Ovary (tissue), 7 donors: ENCODE measurements at regions not wholly inside any gene's neighbourhood (a gene's known extent, or its start where the extent isn't known, plus 50 kb on each side); places are given as distances from the start of the nearest gene placed in this dataset.

ENCODE experiments used
- DNase-seq, 5 donors: peaks; one replicate each; pipeline ENCODE4 v3.0.0-alpha.2; 2019 to 2020
- H3K27ac ChIP-seq, 2 donors: fragments of 200-600 bp; one replicate each; pipeline versions ENCODE4 v1.5.1 to v1.8.0; 2019 to 2022
- H3K27me3 ChIP-seq: fragments of 200-600 bp; one replicate; pipeline ENCODE4 v1.8.0; 2022
- H3K36me3 ChIP-seq: fragments of 200-600 bp; sonication (generic); one replicate; pipeline ENCODE4 v1.5.1; 2019
- H3K4me1 ChIP-seq: one replicate; pipeline ENCODE4 v1.8.1; 2013; ENCODE audit warnings: mild to moderate bottlenecking, moderate library complexity; ENCODE audit not compliant: insufficient read depth
- H3K4me3 ChIP-seq: fragments of 200-600 bp; sonication (generic); one replicate; pipeline ENCODE4 v1.5.1; 2017
- H3K9me3 ChIP-seq, 2 donors: fragments of 200-600 bp in 1 of 2; sonication (generic) in 1 of 2; one replicate each; pipeline versions ENCODE4 v1.5.1 to v1.8.1; 2013 to 2019; ENCODE audit warnings: mild to moderate bottlenecking in 1 of 2, moderate library complexity in 1 of 2
- EP300 ChIP-seq: sonication (generic); formaldehyde crosslinking; IDR thresholded peaks from one replicate; pipeline ENCODE4 v1.6.1; 2017; ENCODE audit warnings: antibody characterized with exemption
- POLR2A ChIP-seq: fragments of 450-650 bp; IDR thresholded peaks from one replicate; pipeline ENCODE4 v1.6.1; 2017; ENCODE audit warnings: antibody characterized with exemption, mild to moderate bottlenecking, moderate library complexity
- WGBS, 3 donors: extraction: QIAGEN DNeasy Blood & Tissue Kit in 1 of 3; methylation state at CpG; one replicate each; pipeline versions ENCODE4 v1.1.5 to v1.1.7; 2013 to 2017; 5-methylcytosine and 5-hydroxymethylcytosine counted together
- intact Hi-C, 4 donors: fragments of 100-400 bp; cut with DNase I; formaldehyde crosslinking; loops; one replicate each; pipeline versions ENCODE4 v1.11.0 to v1.15.1; 2022 to 2023
- TF ChIP-seq, protein P1 (sequence below), 3 donors: fragments of 450-650 bp in 2 of 3; fragments of 200-600 bp in 1 of 3; IDR thresholded peaks; one replicate each; pipeline versions ENCODE4 v1.5.1 to v1.8.0; 2016 to 2022; ENCODE audit warnings: antibody characterized with exemption in 3 of 3, mild to moderate bottlenecking in 1 of 3
- donor health status: DM: no; HTN: no; CAD: no; lungs with moderate emphysema.
- donor health status: DM: no; HTN: no; CAD: no.
- donor health status: Bipolar disorder and iron deficiency.
- donor health status: DM: no; HTN: no; CAD: no.
- donor health status: DM: yes; HTN: yes; CAD: no.

DNA sequence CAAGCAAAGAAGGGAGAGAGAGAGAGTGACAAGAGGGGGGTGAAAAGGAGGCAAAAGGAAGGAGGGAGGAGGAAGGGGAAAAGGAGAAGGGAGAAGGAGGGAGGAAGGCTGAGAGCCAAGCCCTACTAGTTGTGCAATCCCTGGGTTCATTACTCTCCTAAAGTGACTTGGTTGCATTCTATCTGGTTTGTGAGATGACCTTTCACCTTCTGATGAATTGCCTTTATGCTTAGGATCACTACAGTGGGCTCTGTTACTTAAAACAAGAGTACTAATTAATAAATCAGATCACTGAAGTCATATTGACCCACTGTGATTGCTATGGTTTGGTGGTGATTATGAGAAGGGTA, 144.9 kb downstream of the KIF20B start:
- TF ChIP-seq EP300 (no peak), POLR2A (no peak)
- TF ChIP-seq, protein P1, sequence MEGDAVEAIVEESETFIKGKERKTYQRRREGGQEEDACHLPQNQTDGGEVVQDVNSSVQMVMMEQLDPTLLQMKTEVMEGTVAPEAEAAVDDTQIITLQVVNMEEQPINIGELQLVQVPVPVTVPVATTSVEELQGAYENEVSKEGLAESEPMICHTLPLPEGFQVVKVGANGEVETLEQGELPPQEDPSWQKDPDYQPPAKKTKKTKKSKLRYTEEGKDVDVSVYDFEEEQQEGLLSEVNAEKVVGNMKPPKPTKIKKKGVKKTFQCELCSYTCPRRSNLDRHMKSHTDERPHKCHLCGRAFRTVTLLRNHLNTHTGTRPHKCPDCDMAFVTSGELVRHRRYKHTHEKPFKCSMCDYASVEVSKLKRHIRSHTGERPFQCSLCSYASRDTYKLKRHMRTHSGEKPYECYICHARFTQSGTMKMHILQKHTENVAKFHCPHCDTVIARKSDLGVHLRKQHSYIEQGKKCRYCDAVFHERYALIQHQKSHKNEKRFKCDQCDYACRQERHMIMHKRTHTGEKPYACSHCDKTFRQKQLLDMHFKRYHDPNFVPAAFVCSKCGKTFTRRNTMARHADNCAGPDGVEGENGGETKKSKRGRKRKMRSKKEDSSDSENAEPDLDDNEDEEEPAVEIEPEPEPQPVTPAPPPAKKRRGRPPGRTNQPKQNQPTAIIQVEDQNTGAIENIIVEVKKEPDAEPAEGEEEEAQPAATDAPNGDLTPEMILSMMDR (IDR thresholded peaks at IDR 0.05) = no peak
- Histone ChIP-seq H3K4me1 (no peaks in the 10 kb centered on the region), H3K4me3 (no peak overlapping the region), H3K27me3 (no peaks in the 10 kb centered on the region), H3K36me3 (no peaks in the 10 kb centered on the region), H3K27ac (no peak overlapping the region), H3K9me3 (no peaks in the 10 kb centered on the region)
- no peak for DNase-seq
- intact Hi-C loops = no loop called here

- Histone ChIP-seq H3K27me3 (no peaks in the 10 kb centered on the region), H3K27ac (no peak overlapping the region), H3K9me3 (no peaks in the 10 kb centered on the region), H3K4me1 (no peaks in the 10 kb centered on the region), H3K4me3 (no peak overlapping the region), H3K36me3 (no peaks in the 10 kb centered on the region)
- intact Hi-C loops = no loop called here
- WGBS, 3 donors = 84 to 91% (median 89%) methylated on average over 1 of the region's 1 CpG
- TF ChIP-seq POLR2A (no peak), EP300 (no peak)
- TF ChIP-seq, protein P1 (IDR thresholded peaks at IDR 0.05) = no peak
- DNase-seq = no peak
These were observed 145.4 kb downstream of the KIF20B start for GRCh38 chr10:89846786-89847185.

GRCh38 chr10:89852872-89853271, 151.5 kb downstream of the KIF20B start:
- no peak for DNase-seq
- Histone ChIP-seq H3K4me1 (no peaks in the 10 kb centered on the region), H3K36me3 (no peaks in the 10 kb centered on the region), H3K27ac (no peak overlapping the region), H3K27me3 (no peaks in the 10 kb centered on the region), H3K9me3 (no peaks in the 10 kb centered on the region), H3K4me3 (no peak overlapping the region)
- intact Hi-C loops = no loop called here
- TF ChIP-seq EP300 (no peak), POLR2A (no peak)
- TF ChIP-seq, protein P1 (IDR thresholded peaks at IDR 0.05) = no peak
- WGBS, 3 donors = 87 to 95% (median 90%) methylated on average over 5 of the region's 5 CpGs

- Histone ChIP-seq H3K36me3 (no peaks in the 10 kb centered on the region), H3K4me1 (no peaks in the 10 kb centered on the region), H3K27me3 (no peaks in the 10 kb centered on the region), H3K9me3 (no peaks in the 10 kb centered on the region), H3K27ac (no peak overlapping the region), H3K4me3 (no peak overlapping the region)
- DNase-seq = no peak
- WGBS, 3 donors = 59 to 62% (median 61%) methylated on average over 18 of the region's 18 CpGs
- intact Hi-C loops = no loop called here
- TF ChIP-seq, protein P1 (IDR thresholded peaks at IDR 0.05) = no peak
- no peak for TF ChIP-seq EP300
- TF ChIP-seq POLR2A = no peak
These were observed 152.4 kb downstream of the KIF20B start for GRCh38 chr10:89853781-89854191.
